Astrocyte of the cerebellum (primary cell): ENCODE measurements at regions not wholly inside any gene's neighbourhood (a gene's known extent, or its start where the extent isn't known, plus 50 kb on each side); places are given as distances from the start of the nearest gene placed in this dataset.

Experiments
- DNase-seq: peaks from one replicate; pipeline ENCODE4 v3.0.0-alpha.2; 2011; ENCODE audit warnings: low read depth
- H3K4me3 ChIP-seq: 2 replicates; pipeline ENCODE4 v1.5.1; 2011; ENCODE audit warnings: mild to moderate bottlenecking, low read depth, low read length, moderate library complexity
- CTCF ChIP-seq: IDR thresholded peaks from 2 replicates; pipeline ENCODE4 v1.5.1; 2012; ENCODE audit warnings: low read length, low read depth, moderate library complexity, mild to moderate bottlenecking; ENCODE audit errors: missing control alignments
- in situ Hi-C: cut with HindIII; loops from 2 replicates; pipeline ENCODE4 v1.10.0; 2017; ENCODE audit warnings: low sequenced_read_pairs

GRCh38 chr9:72471096-72471495 lies 50.3 kb upstream of the TMC1 start:
- in situ Hi-C loops, result no loop called here
- H3K4me3 ChIP-seq, result no peak overlapping the region
- no peak for TF ChIP-seq CTCF
- DNase-seq, result no peak

- no peak for TF ChIP-seq CTCF
- H3K4me3 ChIP-seq, result no peak overlapping the region
- in situ Hi-C loops, result no loop called here
- peak; percentile 55 for DNase-seq
These were observed 53.4 kb upstream of the TMC1 start for GRCh38 chr9:72467766-72468738.

GRCh38 chr9:72465593-72465984 lies 55.8 kb upstream of the TMC1 start:
- no peak for DNase-seq
- no peak overlapping the region for H3K4me3 ChIP-seq
- TF ChIP-seq CTCF, result no peak
- in situ Hi-C loops, result no loop called here

GRCh38 chr9:72464857-72465592 lies 56.4 kb upstream of the TMC1 start:
- in situ Hi-C loops, result no loop called here
- no peak for DNase-seq
- no peak for TF ChIP-seq CTCF
- no peak overlapping the region for H3K4me3 ChIP-seq

GRCh38 chr9:72462340-72462739 lies 59.1 kb upstream of the TMC1 start:
- TF ChIP-seq CTCF, result no peak
- no peak overlapping the region for H3K4me3 ChIP-seq
- in situ Hi-C loops, result no loop called here
- no peak for DNase-seq

- in situ Hi-C loops, result no loop called here
- no peak overlapping the region for H3K4me3 ChIP-seq
- no peak for TF ChIP-seq CTCF
- DNase-seq, result no peak
These were observed 60.8 kb upstream of the TMC1 start for GRCh38 chr9:72460342-72461312.
